Activated CD8-positive, alpha-beta memory T cell treated with anti-CD3 and anti-CD28 coated beads, Interleukin-2, amount 50 U/mL, for 24 hours (primary cell): ENCODE measurements at regions not wholly inside any gene's neighbourhood (a gene's known extent, or its start where the extent isn't known, plus 50 kb on each side); places are given as distances from the start of the nearest gene placed in this dataset.
"Not testable (repeated sequence)": the region's sequence is repeated elsewhere in the genome, so short reads cannot be mapped to it uniquely, and the experiment has no call there.

Experiments
- DNase-seq: peaks from one replicate; pipeline ENCODE4 v3.0.0-alpha.2; 2020; ENCODE audit errors: extremely low read depth

DNA sequence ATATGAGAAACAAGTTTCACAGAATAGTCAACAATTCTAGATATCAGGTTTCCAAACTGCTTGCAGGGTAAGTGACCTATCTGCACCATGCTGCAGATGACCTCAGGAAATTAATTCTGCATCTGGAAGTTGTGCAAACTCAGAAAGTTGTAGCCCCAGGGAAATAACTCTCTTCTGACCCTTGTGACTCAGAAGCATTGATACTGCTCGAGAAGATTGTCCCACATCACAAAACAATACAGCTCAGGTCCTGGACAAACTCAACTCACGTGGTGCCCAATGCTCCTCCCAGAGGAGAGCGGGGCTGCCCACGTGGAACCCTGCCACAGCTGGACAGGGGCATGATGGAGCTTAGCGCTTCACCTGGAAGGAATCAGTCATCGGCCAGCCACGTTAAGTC is 221.9 kb upstream of the LRRC61 start:
- not testable (repeated sequence) for DNase-seq

DNA sequence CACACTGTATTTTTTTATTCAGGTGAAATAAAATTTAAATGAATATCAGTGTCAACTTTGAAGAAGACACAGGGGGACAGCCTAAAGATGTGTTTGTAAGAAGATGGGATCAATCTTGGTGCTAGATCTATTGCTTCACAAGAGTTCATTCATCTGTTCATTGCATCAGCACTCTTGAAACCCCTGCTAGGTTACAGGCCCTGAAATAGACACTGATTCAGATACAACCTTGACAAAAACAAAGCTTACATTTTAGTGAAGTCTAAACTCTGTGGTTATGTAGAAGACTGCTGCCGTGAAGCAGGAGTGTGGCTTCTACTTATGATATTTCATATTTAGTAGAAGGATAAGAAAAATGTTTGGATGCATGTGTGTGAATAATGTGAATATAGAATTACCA is 215.9 kb upstream of the LRRC61 start:
- not testable (repeated sequence) for DNase-seq

DNA sequence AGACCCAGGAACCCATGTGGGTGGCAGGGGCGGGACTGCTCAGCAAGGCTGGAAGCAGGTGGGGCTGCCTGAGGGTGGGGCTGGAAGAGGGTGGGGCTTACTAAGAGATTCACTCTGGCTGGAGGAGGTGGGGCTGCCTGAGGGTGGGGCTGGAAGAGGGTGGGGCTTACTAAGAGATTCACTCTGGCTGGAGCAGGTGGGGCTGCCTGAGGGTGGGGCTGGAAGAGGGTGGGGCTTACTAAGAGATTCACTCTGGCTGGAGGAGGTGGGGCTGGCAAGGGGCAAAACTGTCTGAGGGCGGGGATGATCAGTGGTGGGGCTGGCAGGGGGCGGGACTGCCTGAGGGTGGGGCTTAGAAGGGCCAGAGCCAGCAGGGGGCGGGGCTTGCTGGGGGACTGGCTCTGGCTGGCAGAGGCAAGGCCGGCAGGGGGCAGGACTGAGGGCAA is 212.8 kb upstream of the LRRC61 start:
- peak; percentile 1 for DNase-seq

DNA sequence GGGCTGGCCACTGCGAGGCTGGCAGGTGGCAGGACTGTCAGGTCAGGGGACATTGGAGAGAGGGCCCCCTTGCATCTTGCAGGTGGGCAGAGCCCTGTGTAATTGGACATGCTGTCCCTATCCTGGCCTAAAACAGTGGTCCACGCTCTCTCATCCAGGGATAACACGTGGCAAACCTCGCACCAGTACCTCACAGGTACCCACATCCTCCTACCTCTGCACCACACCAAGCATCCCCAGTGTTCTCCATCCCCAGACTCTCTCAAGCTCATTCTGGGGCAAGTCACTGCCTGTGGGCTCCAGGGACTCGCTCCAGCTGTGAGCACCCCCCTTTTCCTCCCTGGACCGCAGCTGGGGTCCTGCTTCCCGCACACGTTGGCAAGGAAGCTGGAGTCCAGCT is 212.3 kb upstream of the LRRC61 start:
- DNase-seq, result not testable (repeated sequence)

DNA sequence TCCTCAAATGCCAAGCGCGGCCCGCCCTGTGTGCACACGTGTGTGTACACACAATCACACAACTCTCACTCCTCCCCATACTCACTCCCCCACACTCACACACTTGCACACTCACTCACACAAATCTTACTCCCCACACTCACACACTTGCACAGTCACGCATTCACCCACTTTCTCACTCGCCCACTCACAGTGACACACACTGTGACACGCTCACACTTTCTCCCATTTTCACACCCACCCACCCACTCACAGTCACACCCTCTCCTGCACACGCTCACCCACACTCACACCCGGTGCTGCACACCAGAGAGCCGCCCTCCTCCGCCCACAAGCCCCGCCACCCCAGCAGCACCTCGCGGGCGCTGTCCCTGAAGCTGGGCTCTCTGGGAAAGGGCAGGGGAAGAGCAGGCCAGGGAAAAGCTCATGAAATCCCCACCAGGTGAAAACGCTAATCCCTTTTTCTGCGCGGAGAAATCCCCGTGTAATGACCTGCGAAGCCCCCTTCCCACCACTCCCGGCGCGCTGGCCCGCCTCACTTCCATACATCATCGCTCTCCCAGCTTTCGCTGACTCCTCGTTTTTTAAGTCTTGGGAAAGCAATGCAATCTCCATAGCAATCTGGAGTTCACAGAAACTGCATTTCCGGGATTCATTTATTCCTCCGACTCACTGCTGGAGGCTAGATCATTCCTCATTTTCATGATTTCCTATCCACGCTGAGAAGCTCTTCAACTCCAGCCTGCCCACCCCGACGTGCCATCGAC is 211.6 kb upstream of the LRRC61 start:
- DNase-seq, result not testable (repeated sequence)

DNA sequence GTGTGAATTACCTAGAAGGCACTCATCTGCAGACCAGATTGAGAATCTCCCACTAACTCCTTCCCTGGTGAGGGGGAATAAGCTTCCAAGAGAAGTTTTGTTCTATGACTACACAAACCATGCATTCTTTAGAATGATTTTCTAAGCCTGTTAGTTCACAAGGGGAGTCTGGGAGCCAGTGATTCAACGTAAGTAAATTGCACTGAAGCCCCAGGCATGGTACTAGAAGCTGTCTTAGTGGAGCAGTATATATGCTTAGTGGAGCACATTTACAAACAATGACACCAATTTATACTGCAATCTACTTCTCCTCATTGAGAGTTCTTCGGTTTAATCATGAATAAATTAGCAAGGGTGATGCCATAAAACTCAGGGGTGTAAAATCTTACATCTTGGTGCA is 209.9 kb upstream of the LRRC61 start:
- not testable (repeated sequence) for DNase-seq

DNA sequence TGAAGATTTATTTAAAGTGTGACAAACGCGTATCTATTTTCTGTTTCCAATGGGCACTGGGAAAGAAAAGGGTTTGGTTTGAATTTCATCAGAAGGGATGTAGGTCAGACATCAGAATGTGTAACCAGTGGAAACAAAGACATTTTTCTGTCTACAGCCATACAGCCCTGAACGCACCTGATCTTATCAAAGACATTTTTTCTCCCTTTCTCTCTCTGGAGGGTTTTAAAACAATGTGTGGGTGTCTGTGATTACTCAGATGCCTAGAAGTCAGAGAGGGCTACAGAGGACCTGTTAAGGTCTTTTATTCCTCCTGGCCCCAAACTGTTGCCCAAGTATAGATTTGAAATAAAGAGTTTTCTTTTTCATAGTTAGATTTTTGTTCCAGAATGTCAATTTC is 208.6 kb upstream of the LRRC61 start:
- not testable (repeated sequence) for DNase-seq

DNA sequence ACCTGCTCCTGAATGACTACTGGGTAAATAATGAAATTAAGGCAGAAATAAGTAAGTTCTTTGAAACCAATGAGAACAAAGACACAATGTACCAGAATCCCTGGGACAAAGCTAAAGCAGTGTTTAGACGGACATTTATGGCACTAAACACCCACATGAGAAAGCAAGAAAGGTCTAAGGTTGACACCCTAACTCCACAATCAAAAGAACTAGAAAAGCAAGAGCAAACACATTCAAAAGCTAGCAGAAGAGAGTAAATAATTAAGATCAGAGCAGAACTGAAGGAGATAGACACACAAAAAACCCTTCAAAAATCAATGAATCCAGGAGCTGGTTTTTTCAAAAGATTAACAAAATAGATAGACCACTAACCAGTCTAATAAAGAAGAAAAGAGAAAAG is 203.2 kb upstream of the LRRC61 start:
- not testable (repeated sequence) for DNase-seq

DNA sequence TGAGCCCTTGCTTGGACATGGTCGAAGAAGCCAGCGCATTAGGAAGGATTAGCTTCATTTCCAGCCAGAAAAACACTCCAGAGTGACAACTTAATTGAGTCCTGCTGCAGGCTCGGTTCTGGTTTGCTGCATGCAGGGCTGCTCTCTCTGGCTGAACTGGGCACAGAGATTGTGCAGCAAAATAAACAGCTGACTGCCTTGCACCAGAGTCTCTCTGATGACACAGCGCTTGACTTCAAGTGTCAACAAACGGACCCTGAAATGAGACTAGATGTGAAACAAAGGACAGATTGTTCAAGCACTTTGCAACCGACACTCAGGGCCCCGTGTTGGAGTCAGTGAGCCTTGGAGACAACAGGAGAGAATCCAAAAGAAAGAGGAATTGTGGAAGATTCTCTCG is 197.3 kb upstream of the LRRC61 start:
- not testable (repeated sequence) for DNase-seq

DNA sequence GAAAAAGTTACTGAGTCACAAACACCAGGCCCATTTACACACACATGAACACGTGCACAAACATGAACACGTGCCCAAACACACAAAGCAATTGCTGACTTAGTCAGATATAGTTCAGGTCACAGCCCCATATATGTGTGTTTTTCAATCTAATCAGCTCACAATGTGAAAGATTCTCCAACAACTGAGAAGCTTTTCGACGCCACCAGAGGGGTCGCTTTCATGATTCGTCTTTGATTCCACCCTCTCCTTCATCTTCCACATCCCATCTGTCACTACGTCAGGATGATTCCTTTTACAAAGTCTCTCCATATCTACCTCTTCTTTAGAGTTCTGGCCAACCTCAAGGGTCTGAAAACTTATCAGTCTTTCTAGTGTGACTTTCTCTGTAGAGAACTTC is 188.7 kb upstream of the LRRC61 start:
- not testable (repeated sequence) for DNase-seq

DNA sequence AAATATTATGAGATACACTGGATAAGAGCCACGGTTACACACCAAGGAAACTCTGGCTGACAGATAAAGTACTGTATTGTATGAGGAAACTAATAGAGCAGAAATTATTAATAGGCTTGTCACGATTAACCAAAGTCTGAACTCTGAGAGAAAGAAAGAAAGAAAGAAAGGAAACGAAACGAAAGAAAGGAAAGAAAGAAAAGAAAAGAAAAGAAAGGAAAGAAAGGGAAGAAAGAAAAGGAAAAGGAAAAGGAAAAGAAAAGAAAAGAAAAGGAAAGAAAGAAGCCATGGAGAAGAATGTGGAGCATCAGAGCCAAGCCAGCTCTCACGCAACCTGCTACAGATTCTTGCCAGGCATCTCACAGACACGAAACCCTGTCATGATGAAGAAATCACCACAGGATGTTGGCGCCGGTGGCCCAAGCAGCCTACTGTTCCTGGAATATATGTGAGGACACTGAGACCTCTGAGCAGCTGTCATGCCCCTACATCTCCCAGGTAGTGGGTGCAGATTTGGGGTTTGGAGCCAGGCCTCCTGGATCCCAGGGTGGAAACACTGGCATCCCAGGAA is 187.4 kb upstream of the LRRC61 start:
- DNase-seq, result not testable (repeated sequence)

DNA sequence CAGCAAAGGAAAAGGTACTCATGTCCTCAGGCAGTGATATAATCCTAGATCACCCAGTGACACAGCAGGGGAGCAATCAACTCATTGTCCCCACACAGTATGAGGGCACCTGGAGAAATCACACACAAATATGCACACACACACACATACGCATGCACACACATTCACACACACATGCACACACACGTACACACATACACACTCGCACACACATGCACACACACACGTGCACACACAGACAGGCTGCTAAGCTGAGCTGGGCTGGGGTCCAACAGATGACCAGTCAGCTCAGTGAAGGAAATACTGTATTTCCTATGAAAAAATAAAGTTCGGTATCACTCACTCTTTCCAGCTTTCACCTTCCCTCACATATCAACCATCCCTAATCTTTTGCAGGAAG is 183.3 kb upstream of the LRRC61 start:
- not testable (repeated sequence) for DNase-seq

DNA sequence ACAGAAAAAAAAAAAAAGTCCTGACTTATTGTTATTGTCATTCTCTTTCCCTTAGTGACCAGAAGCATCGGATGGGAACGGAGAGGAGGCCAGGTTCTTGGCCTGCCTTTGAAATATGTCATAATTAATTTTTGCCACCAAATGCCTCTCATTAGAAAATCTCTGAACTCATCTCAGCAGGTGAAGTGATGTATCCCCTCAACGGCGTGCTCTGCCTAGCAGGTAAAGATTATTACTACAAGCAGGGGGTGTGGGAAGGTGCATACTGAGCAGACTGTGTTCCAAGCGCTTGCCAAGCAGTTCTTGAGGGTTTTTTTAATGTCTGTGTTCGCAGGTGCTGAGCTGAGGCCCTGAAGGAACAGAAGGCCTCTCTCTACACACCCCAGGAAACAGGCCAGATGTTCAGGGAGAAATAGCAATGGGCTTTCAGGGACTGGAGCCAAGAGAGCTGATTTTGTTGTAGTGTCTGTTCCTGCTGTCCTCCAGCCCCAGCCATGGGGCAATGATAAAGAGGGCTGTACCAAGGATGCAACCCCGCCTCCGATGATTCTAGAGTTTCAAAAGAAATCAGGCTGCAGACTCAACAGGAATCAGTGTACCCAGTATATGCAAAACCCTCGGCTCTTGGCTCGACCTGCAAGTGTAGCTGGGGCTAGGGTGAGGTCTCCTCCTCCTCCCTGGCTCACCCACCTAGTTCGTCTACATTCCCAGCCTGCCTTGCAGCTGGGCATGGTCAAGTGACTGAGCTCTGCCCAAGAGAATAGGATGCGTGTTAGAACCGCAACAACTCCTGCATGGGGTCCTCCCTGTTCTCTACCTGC is 181.4 kb upstream of the LRRC61 start:
- not testable (repeated sequence) for DNase-seq

DNA sequence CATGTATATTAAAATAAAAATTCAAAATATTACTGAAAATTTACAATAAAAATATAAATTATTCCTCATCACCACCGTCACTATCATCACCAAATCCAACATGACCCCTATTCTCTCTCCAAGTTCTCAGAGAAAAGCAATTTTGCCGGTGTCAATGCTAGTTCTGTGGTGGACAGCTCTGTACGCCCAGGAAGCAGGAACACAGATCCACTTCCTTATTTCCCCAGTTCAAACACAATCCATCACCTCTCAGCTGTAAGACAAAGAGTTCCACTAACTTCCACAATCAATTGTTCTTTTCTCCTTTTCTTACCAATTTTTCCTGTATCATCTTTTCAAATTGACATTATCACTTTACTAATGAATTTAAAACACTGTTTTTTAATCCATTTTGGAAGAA is 177.0 kb upstream of the LRRC61 start:
- not testable (repeated sequence) for DNase-seq

DNA sequence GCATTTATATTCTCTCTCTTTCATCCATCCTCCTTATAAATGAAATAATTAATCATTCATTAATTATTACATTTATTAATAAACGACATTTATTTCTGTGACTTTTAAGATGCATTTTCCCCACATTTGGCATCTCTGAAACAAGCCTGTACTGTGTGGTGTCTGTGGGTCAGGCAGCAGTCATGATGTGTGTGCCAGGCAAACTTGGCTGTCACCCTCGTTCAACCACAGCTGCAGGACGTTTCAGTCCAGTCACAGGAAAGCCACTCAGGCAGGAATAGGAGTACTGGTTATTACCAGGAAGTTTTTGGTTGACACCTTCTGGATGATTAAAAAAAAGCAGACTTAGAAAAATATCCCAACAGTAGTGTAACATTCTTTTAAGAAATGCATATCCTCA is 175.6 kb upstream of the LRRC61 start:
- DNase-seq, result not testable (repeated sequence)

DNA sequence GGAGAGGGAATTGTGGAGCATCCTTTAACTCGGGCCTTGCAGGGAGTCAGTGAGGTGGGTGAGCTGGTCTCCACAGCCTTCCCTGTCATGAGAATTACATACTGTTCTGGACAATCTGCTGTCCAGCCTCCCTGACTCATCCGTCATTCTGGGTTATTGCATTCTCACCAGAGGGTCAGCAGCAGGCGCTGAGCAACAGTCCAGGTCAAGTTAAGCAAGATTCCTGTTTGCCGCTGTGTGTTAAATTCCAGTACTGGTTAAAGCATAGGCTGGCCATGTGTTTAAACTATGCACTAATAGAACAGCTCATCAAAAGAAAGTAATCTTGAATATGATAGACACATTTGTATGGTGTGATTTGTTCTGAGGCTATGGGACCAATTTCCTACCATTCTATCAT is 167.1 kb upstream of the LRRC61 start:
- not testable (repeated sequence) for DNase-seq

DNA sequence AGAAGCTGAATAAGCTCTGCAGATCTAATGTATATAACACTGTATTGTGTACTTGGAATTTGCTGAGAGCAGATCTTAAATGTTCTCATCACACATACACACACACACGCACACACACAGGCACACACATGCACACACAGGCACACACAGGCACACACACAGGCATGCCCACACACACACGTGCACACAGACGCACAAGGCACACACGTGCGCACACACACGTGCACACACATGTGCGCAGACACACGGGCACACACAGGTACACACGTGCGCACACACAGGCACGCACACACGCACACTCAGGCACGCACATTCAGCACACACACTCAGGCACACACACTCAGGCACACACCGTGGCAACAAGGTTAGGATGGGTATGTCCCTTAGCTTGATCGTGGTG is 164.5 kb upstream of the LRRC61 start:
- not testable (repeated sequence) for DNase-seq

DNA sequence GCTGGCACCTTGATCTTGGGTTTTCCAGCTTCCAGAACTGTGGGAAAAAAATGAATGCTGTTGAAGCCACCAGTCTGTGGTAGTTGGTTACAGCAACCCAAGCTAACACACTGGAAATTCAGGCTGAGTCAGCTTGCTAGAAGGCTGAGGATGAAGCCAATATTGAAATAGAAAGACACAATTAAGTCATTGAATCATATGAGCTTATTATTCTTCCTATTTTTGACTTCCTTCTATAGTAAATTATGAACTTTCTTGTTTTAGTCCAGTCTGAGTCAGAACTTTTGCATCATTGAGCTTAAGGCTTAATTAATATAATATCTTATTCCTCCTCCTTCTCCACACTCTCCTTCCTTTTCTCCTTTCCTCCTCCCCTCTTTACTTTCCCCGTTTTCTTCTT is 153.6 kb upstream of the LRRC61 start:
- DNase-seq, result not testable (repeated sequence)

DNA sequence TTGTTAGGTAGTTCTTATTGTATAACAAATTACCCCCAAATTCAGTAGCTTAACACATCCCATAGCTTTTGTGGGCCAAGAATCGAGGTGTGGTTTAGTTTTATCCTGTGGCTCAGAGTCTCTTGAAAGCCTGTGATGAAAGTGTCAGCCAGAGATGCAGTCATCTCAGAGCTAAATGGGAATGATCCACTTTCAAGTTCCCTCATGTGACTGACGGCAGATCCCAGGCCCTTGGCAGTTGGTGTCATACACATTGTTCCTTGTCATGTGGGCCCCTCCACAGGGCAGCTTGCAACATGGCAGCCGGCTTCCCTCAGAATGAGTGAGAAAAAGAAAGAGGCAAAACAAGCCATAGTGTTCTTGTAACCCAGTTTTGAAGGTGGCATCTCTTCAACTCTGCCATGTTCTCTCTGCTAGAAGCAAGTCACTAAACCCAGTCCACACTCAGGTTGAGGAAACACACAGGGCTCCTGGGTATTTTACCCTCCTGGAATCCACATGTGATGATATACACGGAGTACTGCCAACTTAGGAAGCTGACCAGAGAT is 153.1 kb upstream of the LRRC61 start:
- not testable (repeated sequence) for DNase-seq

DNA sequence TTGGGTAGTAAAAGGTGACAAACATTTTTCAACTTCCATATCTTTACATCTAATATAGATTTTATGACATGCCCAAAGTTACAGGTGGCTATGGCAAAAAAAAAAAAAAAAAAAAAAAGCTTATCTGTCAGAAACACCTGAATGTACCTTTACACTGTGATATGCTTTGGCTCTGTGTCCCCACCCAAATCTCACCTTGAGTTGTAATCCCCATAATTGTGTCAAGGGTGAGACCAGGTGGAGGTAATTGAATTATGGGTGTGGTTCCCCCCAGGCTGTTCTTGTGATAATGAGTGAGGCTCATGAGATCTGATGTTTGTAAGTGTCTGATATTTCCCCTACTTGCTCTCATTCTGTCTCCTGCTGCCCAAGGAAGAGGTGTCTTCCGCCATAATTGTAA is 139.6 kb upstream of the LRRC61 start:
- DNase-seq, result not testable (repeated sequence)

DNA sequence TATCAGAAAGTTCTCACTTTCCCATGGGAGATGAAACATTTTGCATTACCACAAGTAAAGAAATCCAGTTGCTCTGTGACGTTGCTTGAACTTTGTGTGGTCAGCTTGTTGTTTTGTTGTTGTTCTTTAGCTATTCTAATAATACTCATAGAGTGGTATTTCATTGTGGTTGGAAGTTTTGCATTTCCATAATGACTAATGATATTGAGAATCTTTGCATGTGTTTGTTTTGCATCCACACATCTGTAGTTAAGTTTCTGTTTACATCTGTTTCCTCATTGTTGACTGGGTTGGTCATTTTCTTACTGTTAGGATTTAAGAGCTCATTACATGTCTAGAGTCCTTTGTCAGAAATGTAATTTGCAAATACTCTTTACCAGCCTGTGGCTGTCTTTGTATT is 133.2 kb upstream of the LRRC61 start:
- not testable (repeated sequence) for DNase-seq

DNA sequence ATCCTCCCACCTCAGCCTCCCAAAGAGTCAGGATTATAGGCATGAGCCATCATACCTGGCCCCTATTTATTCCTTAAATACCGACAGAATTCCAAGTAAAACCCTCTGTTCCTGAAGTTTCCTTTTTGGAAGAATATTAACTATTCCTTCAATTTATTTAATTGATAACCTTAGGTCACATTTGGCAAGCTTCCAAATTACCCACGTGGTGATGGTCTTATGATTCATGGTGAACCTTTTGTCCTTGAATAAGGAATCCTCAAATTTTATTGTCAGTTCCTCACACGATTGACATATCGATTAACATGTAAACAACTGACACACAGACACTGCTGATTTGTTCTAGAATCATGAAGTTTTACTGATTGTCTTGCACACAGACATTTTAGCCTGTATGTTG is 130.6 kb upstream of the LRRC61 start:
- not testable (repeated sequence) for DNase-seq
